Thyroid gland (tissue), 4 donors: ENCODE measurements at regions not wholly inside any gene's neighbourhood (a gene's known extent, or its start where the extent isn't known, plus 50 kb on each side); places are given as distances from the start of the nearest gene placed in this dataset.

Experiments
- POLR2A ChIP-seq, 2 donors: fragments of 450-650 bp; IDR thresholded peaks; one replicate each; pipeline ENCODE4 v1.6.1; 2017; ENCODE audit warnings: antibody characterized with exemption in 2 of 2, mild to moderate bottlenecking in 2 of 2, moderate library complexity in 1 of 2
- TF ChIP-seq, protein P1 (sequence below), 6 experiments: fragments of 200-600 bp in 3 of 6; fragments of 450-650 bp in 3 of 6; sonication (generic) in 3 of 6; IDR thresholded peaks; one replicate each; pipeline ENCODE4 v1.5.1; 2016 to 2019; ENCODE audit warnings: antibody characterized with exemption in 6 of 6, mild to moderate bottlenecking in 2 of 6, inconsistent platforms in 1 of 6, moderate library complexity in 1 of 6

DNA sequence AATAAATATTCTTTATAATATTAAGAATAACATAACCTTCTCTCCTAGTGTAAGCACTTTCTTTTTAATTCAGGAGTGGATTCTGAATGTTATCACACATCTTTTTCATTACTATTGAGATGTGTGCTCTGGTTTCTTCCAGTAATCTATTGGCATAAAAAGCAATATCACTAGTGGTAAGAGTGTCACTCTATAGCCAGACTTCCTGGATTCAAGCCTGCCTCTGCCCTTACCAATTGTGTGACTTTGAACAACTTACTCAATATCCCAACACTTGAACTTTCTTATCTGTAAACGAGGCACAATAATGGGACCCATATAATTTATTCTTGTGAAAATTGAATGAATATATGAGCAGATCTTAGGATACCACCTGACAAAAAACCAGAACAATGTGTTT is 71.0 kb downstream of the SEM1 start:
- TF ChIP-seq, protein P1, sequence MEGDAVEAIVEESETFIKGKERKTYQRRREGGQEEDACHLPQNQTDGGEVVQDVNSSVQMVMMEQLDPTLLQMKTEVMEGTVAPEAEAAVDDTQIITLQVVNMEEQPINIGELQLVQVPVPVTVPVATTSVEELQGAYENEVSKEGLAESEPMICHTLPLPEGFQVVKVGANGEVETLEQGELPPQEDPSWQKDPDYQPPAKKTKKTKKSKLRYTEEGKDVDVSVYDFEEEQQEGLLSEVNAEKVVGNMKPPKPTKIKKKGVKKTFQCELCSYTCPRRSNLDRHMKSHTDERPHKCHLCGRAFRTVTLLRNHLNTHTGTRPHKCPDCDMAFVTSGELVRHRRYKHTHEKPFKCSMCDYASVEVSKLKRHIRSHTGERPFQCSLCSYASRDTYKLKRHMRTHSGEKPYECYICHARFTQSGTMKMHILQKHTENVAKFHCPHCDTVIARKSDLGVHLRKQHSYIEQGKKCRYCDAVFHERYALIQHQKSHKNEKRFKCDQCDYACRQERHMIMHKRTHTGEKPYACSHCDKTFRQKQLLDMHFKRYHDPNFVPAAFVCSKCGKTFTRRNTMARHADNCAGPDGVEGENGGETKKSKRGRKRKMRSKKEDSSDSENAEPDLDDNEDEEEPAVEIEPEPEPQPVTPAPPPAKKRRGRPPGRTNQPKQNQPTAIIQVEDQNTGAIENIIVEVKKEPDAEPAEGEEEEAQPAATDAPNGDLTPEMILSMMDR (IDR thresholded peaks at IDR 0.05): no peak
- no peak for TF ChIP-seq POLR2A (IDR thresholded peaks at IDR 0.05)
